HepG2 (cell line): ENCODE measurements at regions not wholly inside any gene's neighbourhood (a gene's known extent, or its start where the extent isn't known, plus 50 kb on each side); places are given as distances from the start of the nearest gene placed in this dataset.

Source experiments
- BCL6 ChIP-seq: IDR thresholded peaks from 2 replicates; pipeline ENCODE4 v1.6.1; 2016; ENCODE audit warnings: missing genetic modification reagents, missing compliant biosample characterization
- GABPB1 ChIP-seq: IDR thresholded peaks from 2 replicates; pipeline ENCODE4 v1.6.1; 2016; ENCODE audit warnings: mild to moderate bottlenecking, missing genetic modification reagents, moderate library complexity, missing compliant biosample characterization
- HDAC2 ChIP-seq: sonication (generic); formaldehyde crosslinking; IDR thresholded peaks from 2 replicates; pipeline ENCODE4 v1.4.0; 2020; ENCODE audit warnings: missing genetic modification reagents
- HHEX ChIP-seq: IDR thresholded peaks from 2 replicates; pipeline ENCODE4 v1.6.1; 2016; ENCODE audit warnings: control low read depth
- HNRNPUL1 ChIP-seq: fragments of 200-400 bp; formaldehyde crosslinking; IDR thresholded peaks from 2 replicates; pipeline ENCODE4 v1.6.1; 2017; ENCODE audit warnings: low read depth, mild to moderate bottlenecking, low read length, moderate library complexity
- NFYC ChIP-seq: IDR thresholded peaks from 2 replicates; pipeline ENCODE4 v1.6.1; 2016; ENCODE audit warnings: missing genetic modification reagents, missing compliant biosample characterization
- PHB2 ChIP-seq: fragments of 450-650 bp; IDR thresholded peaks from 2 replicates; pipeline ENCODE4 v1.6.1; 2018; ENCODE audit not compliant: partially characterized antibody
- PHF5A ChIP-seq: IDR thresholded peaks from one replicate; pipeline ENCODE4 v1.6.1; 2018; ENCODE audit warnings: low read depth, missing genetic modification reagents; ENCODE audit not compliant: unreplicated experiment
- RFX5 ChIP-seq: IDR thresholded peaks from 2 replicates; pipeline ENCODE4 v1.6.1; 2011; ENCODE audit warnings: low read depth, low read length, improper control_type of control experiment
- SRSF1 ChIP-seq: fragments of 200-400 bp; formaldehyde crosslinking; optimal IDR thresholded peaks from 2 replicates; pipeline ENCODE3; 2017; ENCODE audit warnings: mild to moderate bottlenecking, low read depth, low read length, moderate library complexity
- ZNF383 ChIP-seq: sonication (generic); formaldehyde crosslinking; IDR thresholded peaks from 2 replicates; pipeline ENCODE4 v1.4.0; 2020; ENCODE audit warnings: missing genetic modification reagents, mild to moderate bottlenecking, borderline replicate concordance
- ZNF563 ChIP-seq: sonication (generic); formaldehyde crosslinking; IDR thresholded peaks from 2 replicates; pipeline ENCODE4 v1.8.0; 2022; ENCODE audit warnings: mild to moderate bottlenecking, moderate library complexity, missing genetic modification reagents
- ZNF773 ChIP-seq: sonication (generic); formaldehyde crosslinking; IDR thresholded peaks from 2 replicates; pipeline ENCODE4 v1.4.0; 2020; ENCODE audit warnings: missing genetic modification reagents, borderline replicate concordance
- ZNF841 ChIP-seq: sonication (generic); formaldehyde crosslinking; IDR thresholded peaks from 2 replicates; pipeline ENCODE4 v1.8.1; 2023; ENCODE audit warnings: missing genetic modification reagents, borderline replicate concordance
- ZNF850 ChIP-seq: sonication (generic); formaldehyde crosslinking; conservative IDR thresholded peaks from 2 replicates; pipeline ENCODE4 v1.9.0; 2021; ENCODE audit warnings: mild to moderate bottlenecking, missing genetic modification reagents
- ZSCAN30 ChIP-seq: sonication (generic); formaldehyde crosslinking; IDR thresholded peaks from 2 replicates; pipeline ENCODE4 v1.5.0; 2020; ENCODE audit warnings: mild to moderate bottlenecking, missing genetic modification reagents
- TF ChIP-seq, protein P1 (sequence below): sonication (generic); formaldehyde crosslinking; IDR thresholded peaks from 2 replicates; pipeline ENCODE4 v1.4.0; 2020; ENCODE audit warnings: missing genetic modification reagents
- TF ChIP-seq, protein P2 (sequence below): sonication (generic); formaldehyde crosslinking; conservative IDR thresholded peaks from 2 replicates; pipeline ENCODE4 v1.4.0; 2020; ENCODE audit warnings: mild to moderate bottlenecking, missing genetic modification reagents, moderate library complexity
- TF ChIP-seq, protein P3 (sequence below): sonication (generic); formaldehyde crosslinking; IDR thresholded peaks from 2 replicates; pipeline ENCODE4 v1.4.0; 2020; ENCODE audit warnings: missing genetic modification reagents
- TF ChIP-seq, protein P4 (sequence below): sonication (generic); formaldehyde crosslinking; IDR thresholded peaks from 2 replicates; pipeline ENCODE4 v1.4.0; 2020; ENCODE audit warnings: missing genetic modification reagents

DNA sequence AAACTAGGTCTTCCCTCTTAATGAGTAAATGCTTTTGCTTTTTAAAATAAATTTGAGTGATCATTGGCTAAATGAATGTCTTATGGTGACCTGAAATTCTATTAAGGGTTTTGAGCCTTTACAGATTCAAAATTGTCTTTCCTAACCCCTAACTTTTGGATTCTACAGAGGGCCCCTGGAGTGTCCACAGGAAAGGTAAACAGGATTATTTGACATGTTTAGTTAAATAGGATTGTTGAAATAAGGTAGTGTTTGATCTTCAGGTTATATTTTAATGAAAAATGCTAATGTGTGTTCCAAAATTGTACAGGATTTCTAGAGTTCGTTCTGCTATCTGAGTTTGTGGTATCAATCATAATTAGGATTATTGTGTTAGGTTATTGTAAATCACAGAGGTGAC is 55.9 kb upstream of the GJB6 start (continued):
- TF ChIP-seq, protein P1, sequence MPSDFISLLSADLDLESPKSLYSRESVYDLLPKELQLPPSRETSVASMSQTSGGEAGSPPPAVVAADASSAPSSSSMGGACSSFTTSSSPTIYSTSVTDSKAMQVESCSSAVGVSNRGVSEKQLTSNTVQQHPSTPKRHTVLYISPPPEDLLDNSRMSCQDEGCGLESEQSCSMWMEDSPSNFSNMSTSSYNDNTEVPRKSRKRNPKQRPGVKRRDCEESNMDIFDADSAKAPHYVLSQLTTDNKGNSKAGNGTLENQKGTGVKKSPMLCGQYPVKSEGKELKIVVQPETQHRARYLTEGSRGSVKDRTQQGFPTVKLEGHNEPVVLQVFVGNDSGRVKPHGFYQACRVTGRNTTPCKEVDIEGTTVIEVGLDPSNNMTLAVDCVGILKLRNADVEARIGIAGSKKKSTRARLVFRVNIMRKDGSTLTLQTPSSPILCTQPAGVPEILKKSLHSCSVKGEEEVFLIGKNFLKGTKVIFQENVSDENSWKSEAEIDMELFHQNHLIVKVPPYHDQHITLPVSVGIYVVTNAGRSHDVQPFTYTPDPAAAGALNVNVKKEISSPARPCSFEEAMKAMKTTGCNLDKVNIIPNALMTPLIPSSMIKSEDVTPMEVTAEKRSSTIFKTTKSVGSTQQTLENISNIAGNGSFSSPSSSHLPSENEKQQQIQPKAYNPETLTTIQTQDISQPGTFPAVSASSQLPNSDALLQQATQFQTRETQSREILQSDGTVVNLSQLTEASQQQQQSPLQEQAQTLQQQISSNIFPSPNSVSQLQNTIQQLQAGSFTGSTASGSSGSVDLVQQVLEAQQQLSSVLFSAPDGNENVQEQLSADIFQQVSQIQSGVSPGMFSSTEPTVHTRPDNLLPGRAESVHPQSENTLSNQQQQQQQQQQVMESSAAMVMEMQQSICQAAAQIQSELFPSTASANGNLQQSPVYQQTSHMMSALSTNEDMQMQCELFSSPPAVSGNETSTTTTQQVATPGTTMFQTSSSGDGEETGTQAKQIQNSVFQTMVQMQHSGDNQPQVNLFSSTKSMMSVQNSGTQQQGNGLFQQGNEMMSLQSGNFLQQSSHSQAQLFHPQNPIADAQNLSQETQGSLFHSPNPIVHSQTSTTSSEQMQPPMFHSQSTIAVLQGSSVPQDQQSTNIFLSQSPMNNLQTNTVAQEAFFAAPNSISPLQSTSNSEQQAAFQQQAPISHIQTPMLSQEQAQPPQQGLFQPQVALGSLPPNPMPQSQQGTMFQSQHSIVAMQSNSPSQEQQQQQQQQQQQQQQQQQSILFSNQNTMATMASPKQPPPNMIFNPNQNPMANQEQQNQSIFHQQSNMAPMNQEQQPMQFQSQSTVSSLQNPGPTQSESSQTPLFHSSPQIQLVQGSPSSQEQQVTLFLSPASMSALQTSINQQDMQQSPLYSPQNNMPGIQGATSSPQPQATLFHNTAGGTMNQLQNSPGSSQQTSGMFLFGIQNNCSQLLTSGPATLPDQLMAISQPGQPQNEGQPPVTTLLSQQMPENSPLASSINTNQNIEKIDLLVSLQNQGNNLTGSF (CRISPR knock-in tag), result no peak
- no peak for TF ChIP-seq ZNF563
- no peak for TF ChIP-seq HDAC2 (CRISPR knock-in tag)
- TF ChIP-seq, protein P2, sequence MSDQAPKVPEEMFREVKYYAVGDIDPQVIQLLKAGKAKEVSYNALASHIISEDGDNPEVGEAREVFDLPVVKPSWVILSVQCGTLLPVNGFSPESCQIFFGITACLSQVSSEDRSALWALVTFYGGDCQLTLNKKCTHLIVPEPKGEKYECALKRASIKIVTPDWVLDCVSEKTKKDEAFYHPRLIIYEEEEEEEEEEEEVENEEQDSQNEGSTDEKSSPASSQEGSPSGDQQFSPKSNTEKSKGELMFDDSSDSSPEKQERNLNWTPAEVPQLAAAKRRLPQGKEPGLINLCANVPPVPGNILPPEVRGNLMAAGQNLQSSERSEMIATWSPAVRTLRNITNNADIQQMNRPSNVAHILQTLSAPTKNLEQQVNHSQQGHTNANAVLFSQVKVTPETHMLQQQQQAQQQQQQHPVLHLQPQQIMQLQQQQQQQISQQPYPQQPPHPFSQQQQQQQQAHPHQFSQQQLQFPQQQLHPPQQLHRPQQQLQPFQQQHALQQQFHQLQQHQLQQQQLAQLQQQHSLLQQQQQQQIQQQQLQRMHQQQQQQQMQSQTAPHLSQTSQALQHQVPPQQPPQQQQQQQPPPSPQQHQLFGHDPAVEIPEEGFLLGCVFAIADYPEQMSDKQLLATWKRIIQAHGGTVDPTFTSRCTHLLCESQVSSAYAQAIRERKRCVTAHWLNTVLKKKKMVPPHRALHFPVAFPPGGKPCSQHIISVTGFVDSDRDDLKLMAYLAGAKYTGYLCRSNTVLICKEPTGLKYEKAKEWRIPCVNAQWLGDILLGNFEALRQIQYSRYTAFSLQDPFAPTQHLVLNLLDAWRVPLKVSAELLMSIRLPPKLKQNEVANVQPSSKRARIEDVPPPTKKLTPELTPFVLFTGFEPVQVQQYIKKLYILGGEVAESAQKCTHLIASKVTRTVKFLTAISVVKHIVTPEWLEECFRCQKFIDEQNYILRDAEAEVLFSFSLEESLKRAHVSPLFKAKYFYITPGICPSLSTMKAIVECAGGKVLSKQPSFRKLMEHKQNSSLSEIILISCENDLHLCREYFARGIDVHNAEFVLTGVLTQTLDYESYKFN, result peak; percentile 62
- TF ChIP-seq ZNF850, result no peak
- TF ChIP-seq, protein P3, sequence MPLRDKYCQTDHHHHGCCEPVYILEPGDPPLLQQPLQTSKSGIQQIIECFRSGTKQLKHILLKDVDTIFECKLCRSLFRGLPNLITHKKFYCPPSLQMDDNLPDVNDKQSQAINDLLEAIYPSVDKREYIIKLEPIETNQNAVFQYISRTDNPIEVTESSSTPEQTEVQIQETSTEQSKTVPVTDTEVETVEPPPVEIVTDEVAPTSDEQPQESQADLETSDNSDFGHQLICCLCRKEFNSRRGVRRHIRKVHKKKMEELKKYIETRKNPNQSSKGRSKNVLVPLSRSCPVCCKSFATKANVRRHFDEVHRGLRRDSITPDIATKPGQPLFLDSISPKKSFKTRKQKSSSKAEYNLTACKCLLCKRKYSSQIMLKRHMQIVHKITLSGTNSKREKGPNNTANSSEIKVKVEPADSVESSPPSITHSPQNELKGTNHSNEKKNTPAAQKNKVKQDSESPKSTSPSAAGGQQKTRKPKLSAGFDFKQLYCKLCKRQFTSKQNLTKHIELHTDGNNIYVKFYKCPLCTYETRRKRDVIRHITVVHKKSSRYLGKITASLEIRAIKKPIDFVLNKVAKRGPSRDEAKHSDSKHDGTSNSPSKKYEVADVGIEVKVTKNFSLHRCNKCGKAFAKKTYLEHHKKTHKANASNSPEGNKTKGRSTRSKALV (CRISPR knock-in tag), result no peak
- no peak for TF ChIP-seq GABPB1 (CRISPR knock-in tag)
- TF ChIP-seq NFYC (CRISPR knock-in tag), result no peak
- no peak for TF ChIP-seq ZNF383 (CRISPR knock-in tag)
- TF ChIP-seq SRSF1, result no peak
- TF ChIP-seq HHEX (CRISPR knock-in tag), result peak; percentile 63
- no peak for TF ChIP-seq HNRNPUL1
- no peak for TF ChIP-seq ZSCAN30 (CRISPR knock-in tag)
- no peak for TF ChIP-seq ZNF841 (CRISPR knock-in tag)
- no peak for TF ChIP-seq RFX5
- TF ChIP-seq ZNF773, result no peak
- TF ChIP-seq PHF5A (CRISPR knock-in tag), result no peak
- no peak for TF ChIP-seq BCL6 (CRISPR knock-in tag)
- no peak for TF ChIP-seq PHB2
- TF ChIP-seq, protein P4, sequence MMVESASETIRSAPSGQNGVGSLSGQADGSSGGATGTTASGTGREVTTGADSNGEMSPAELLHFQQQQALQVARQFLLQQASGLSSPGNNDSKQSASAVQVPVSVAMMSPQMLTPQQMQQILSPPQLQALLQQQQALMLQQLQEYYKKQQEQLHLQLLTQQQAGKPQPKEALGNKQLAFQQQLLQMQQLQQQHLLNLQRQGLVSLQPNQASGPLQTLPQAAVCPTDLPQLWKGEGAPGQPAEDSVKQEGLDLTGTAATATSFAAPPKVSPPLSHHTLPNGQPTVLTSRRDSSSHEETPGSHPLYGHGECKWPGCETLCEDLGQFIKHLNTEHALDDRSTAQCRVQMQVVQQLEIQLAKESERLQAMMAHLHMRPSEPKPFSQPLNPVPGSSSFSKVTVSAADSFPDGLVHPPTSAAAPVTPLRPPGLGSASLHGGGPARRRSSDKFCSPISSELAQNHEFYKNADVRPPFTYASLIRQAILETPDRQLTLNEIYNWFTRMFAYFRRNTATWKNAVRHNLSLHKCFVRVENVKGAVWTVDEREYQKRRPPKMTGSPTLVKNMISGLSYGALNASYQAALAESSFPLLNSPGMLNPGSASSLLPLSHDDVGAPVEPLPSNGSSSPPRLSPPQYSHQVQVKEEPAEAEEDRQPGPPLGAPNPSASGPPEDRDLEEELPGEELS (CRISPR knock-in tag), result peak; percentile 58; the same call in 1 of the 2 replicates
